SH-SY5Y (cell line): ENCODE measurements at regions not wholly inside any gene's neighbourhood (a gene's known extent, or its start where the extent isn't known, plus 50 kb on each side); places are given as distances from the start of the nearest gene placed in this dataset.

Experiments used
- GATA2 ChIP-seq: IDR thresholded peaks from 2 replicates; pipeline ENCODE4 v1.6.1; 2011; ENCODE audit warnings: mild to moderate bottlenecking, low read depth, low read length
- GATA3 ChIP-seq: IDR thresholded peaks from 2 replicates; pipeline ENCODE4 v1.6.1; 2011; ENCODE audit warnings: low read depth, mild to moderate bottlenecking, low read length, moderate library complexity

GRCh38 chr10:36018996-36019395, 376.9 kb upstream of the FZD8 start:
- TF ChIP-seq GATA3, result no peak
- no peak for TF ChIP-seq GATA2
